ENCODE measurements at regions not wholly inside any gene's neighbourhood (a gene's known extent, or its start where the extent isn't known, plus 50 kb on each side); places are given as distances from the start of the nearest gene placed in this dataset.

GRCh38 chr20:40493071-40493470 lies 196.0 kb downstream of the MAFB start:
- TF ChIP-seq CTCF (conservative IDR thresholded peaks at IDR 0.05; ENCODE audit: low read depth, low read length) = no peak
- TF ChIP-seq EZH2phosphoT487 (IDR thresholded peaks at IDR 0.05; ENCODE audit: borderline replicate concordance, low read length) = no peak
